ENCODE measurements at regions not wholly inside any gene's neighbourhood (a gene's known extent, or its start where the extent isn't known, plus 50 kb on each side); places are given as distances from the start of the nearest gene placed in this dataset.

DNA sequence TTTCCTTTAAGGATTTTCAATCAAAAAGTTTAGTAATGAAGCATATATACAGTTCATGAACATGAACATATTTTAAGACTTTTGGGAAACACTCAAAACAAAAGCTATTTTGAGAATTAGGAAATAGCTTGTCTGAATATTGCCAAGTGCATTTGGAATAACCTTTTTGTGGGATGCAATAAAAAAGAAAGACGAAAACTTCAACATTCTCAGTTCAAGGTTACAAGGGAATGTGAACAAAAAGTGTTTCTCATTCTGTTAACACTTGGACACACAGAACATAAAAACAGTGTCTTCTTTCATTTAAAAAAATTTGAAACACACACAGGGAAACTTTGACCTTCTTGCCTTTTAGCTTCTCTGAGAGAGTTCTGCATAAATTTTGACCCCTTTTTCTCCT lies 72.7 kb upstream of the TCF21 start:
- WGBS, 5 donors = 62 to 72% (median 67%) methylated on average over 1 of the region's 1 CpG
- no peaks in the 10 kb centered on the region for H3K4me1 ChIP-seq
- H3K9me3 ChIP-seq = no peaks in the 10 kb centered on the region
- no peak for TF ChIP-seq POLR2A (IDR thresholded peaks at IDR 0.05)
- TF ChIP-seq POLR2AphosphoS5 (IDR thresholded peaks at IDR 0.05) = no peak
- TF ChIP-seq, protein P1, sequence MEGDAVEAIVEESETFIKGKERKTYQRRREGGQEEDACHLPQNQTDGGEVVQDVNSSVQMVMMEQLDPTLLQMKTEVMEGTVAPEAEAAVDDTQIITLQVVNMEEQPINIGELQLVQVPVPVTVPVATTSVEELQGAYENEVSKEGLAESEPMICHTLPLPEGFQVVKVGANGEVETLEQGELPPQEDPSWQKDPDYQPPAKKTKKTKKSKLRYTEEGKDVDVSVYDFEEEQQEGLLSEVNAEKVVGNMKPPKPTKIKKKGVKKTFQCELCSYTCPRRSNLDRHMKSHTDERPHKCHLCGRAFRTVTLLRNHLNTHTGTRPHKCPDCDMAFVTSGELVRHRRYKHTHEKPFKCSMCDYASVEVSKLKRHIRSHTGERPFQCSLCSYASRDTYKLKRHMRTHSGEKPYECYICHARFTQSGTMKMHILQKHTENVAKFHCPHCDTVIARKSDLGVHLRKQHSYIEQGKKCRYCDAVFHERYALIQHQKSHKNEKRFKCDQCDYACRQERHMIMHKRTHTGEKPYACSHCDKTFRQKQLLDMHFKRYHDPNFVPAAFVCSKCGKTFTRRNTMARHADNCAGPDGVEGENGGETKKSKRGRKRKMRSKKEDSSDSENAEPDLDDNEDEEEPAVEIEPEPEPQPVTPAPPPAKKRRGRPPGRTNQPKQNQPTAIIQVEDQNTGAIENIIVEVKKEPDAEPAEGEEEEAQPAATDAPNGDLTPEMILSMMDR (IDR thresholded peaks at IDR 0.05 in 8 of 11, conservative IDR thresholded peaks at IDR 0.05 in 3 of 11) = no peak
- intact Hi-C loops (cut with DNase I; ENCODE audit: low total_unique reads) = no loop called here
- peak overlapping the region in 1 of 8 donors; percentile 11 for H3K27ac ChIP-seq
- no peaks in the 10 kb centered on the region for H3K36me3 ChIP-seq
- DNase-seq = no peak
- H3K4me3 ChIP-seq = no peak overlapping the region
- peaks cover 0 to 9% (median 0%) of the 10 kb centered on the region in 7 donors for H3K27me3 ChIP-seq (replicated peaks in 1 of 7)

DNA sequence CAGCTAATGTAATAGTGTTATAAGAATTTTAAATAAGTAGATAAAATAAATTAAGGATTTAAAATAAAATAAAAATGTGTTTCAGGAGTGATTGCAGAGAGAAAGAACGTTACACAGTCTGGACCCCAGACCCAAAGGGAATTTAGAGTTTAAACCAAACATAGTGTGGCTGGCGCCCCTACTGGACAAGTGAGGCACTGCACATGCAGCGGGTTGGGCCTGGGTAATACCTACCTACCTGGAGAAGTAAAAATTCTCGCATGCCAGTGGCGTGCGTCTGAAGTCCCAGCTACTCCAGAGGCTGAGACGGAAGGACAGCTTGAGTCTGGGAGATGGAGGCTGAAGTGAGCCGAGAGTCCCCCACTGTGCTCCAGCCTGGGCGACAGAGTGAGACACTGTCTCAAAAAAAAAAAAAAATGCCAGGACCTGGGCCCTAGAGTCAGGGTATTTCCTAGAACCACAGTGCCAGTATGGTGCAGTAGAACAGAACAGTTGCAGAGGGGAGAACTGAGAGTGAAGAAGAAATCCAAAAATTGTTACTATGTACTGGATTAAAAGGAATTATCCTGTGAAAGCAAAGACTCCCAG lies 71.4 kb upstream of the TCF21 start:
- 71 to 79% (median 74%) methylated on average over 9 of the region's 9 CpGs for WGBS, 5 donors
- DNase-seq = no peak
- Histone ChIP-seq H3K27ac (peak overlapping the region in 1 of 8 donors; percentile 40), H3K4me3 (no peak overlapping the region), H3K36me3 (no peaks in the 10 kb centered on the region), H3K4me1 (no peaks in the 10 kb centered on the region), H3K9me3 (no peaks in the 10 kb centered on the region), H3K27me3 (replicated peaks in 1 of 7) (no peaks in the 10 kb centered on the region)
- TF ChIP-seq, protein P1 (IDR thresholded peaks at IDR 0.05 in 8 of 11, conservative IDR thresholded peaks at IDR 0.05 in 3 of 11) = peak in 7 of 11 experiments; percentile 18 to 66 (median 55)
- TF ChIP-seq POLR2AphosphoS5 (IDR thresholded peaks at IDR 0.05) (no peak), POLR2A (IDR thresholded peaks at IDR 0.05) (no peak)
- intact Hi-C loops (cut with DNase I; ENCODE audit: low total_unique reads) = no loop called here

DNA sequence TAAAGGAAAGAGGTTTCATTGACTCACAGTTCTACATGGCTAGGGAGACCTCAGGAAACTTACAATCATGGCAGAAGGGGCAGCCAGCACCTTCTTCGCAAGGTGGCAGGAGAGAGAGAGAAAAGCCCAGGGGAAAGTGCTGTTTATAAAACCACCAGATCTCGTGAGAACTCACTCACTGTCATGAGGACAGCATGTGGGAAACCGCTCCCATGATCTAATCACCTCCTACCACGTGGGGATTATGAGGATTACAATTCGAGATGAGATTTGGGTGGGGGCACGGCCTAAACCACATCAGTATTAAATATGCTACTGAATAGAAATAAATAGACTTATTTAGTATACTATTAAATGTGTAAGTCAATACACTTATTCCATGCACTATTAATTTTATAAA lies 70.6 kb upstream of the TCF21 start:
- intact Hi-C loops (cut with DNase I; ENCODE audit: low total_unique reads) = no loop called here
- Histone ChIP-seq H3K27me3 (replicated peaks in 1 of 7) (no peaks in the 10 kb centered on the region), H3K36me3 (no peaks in the 10 kb centered on the region), H3K27ac (no peak overlapping the region), H3K4me1 (no peaks in the 10 kb centered on the region), H3K9me3 (no peaks in the 10 kb centered on the region), H3K4me3 (no peak overlapping the region)
- TF ChIP-seq, protein P1 (IDR thresholded peaks at IDR 0.05 in 8 of 11, conservative IDR thresholded peaks at IDR 0.05 in 3 of 11) = no peak
- TF ChIP-seq POLR2A (IDR thresholded peaks at IDR 0.05) (no peak), POLR2AphosphoS5 (IDR thresholded peaks at IDR 0.05) (no peak)
- 74 to 85% (median 81%) methylated on average over 6 of the region's 6 CpGs for WGBS, 5 donors
- DNase-seq = no peak

DNA sequence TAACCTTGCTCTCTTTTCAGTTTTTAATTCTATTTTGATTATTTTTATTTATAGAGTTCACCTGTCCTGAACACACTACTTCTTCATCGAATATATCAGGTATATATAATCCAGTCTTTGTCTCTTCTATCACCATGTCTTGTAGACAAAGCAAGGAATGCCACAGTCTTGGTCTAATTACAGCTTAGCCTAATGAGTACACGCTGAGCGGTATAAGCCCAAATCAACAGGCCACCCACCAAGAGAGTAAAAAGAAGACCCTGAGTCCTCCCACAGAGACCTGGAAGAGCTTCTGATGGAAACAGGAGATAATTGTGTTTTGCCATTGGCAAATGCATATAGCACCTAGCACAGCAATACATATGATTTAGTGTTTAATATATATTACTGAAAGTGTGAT lies 68.7 kb upstream of the TCF21 start:
- no peak for DNase-seq
- intact Hi-C loops (cut with DNase I; ENCODE audit: low total_unique reads) = no loop called here
- Histone ChIP-seq H3K4me3 (no peak overlapping the region), H3K9me3 (no peaks in the 10 kb centered on the region), H3K27ac (no peak overlapping the region), H3K4me1 (no peaks in the 10 kb centered on the region), H3K27me3 (replicated peaks in 1 of 7) (no peaks in the 10 kb centered on the region), H3K36me3 (no peaks in the 10 kb centered on the region)
- WGBS, 5 donors = 72 to 86% (median 78%) methylated on average over 3 of the region's 3 CpGs
- no peak for TF ChIP-seq POLR2A (IDR thresholded peaks at IDR 0.05)
- TF ChIP-seq, protein P1 (IDR thresholded peaks at IDR 0.05 in 8 of 11, conservative IDR thresholded peaks at IDR 0.05 in 3 of 11) = no peak
- TF ChIP-seq POLR2AphosphoS5 (IDR thresholded peaks at IDR 0.05) = no peak

All from spleen (tissue), 11 donors.